ENCODE measurements at regions not wholly inside any gene's neighbourhood (a gene's known extent, or its start where the extent isn't known, plus 50 kb on each side); places are given as distances from the start of the nearest gene placed in this dataset.

- TF ChIP-seq ETV6 (conservative IDR thresholded peaks at IDR 0.05 in 1 of 2, IDR thresholded peaks at IDR 0.05 in 1 of 2; ENCODE audit: borderline replicate concordance in 1 of 2, low read depth in 1 of 2) (no peak), TCF12 (IDR thresholded peaks at IDR 0.05; ENCODE audit: low read depth, low read length) (no peak), NBN (IDR thresholded peaks at IDR 0.05) (no peak), EZH2 (IDR thresholded peaks at IDR 0.05; ENCODE audit: borderline replicate concordance, control insufficient read depth, low read depth, low read length) (no peak), E2F4 (IDR thresholded peaks at IDR 0.05; ENCODE audit: low read depth, low read length) (no peak), SMAD1 (IDR thresholded peaks at IDR 0.05; ENCODE audit: low read depth, partially characterized antibody) (no peak), NR2C1 (IDR thresholded peaks at IDR 0.05) (no peak), TAF1 (IDR thresholded peaks at IDR 0.05; ENCODE audit: borderline replicate concordance, low read depth, low read length) (no peak), CHD2 (IDR thresholded peaks at IDR 0.05; ENCODE audit: borderline replicate concordance, low read depth, low read length) (no peak), CHD4 (IDR thresholded peaks at IDR 0.05) (no peak), POLR2A (IDR thresholded peaks at IDR 0.05; ENCODE audit: low read depth, low read length) (no peak), EP300 (IDR thresholded peaks at IDR 0.05; ENCODE audit: borderline replicate concordance in 1 of 2, control insufficient read depth in 1 of 2, low read depth in 2 of 2, low read length in 2 of 2) (no peak), HDAC2 (IDR thresholded peaks at IDR 0.05) (no peak), CHD1 (IDR thresholded peaks at IDR 0.05; ENCODE audit: low read depth, low read length) (no peak)
- Histone ChIP-seq H3K36me3 (ENCODE audit: control insufficient read depth in 2 of 2, insufficient read depth in 2 of 2, low read length in 1 of 2) (no peaks in the 10 kb centered on the region), H3K27me3 (replicated peaks in 1 of 2; ENCODE audit: control insufficient read depth in 2 of 2, insufficient read depth in 2 of 2, low read length in 1 of 2) (no peaks in the 10 kb centered on the region), H3K4me3 (no peak overlapping the region), H3K4me2 (ENCODE audit: control insufficient read depth, insufficient read depth) (no peak overlapping the region), H3K27ac (ENCODE audit: control insufficient read depth, insufficient read depth) (no peak overlapping the region), H3K9me3 (replicated peaks; ENCODE audit: control insufficient read depth, insufficient read depth, low read length) (no peaks in the 10 kb centered on the region), H3K79me2 (ENCODE audit: control insufficient read depth, insufficient read depth, low read length) (no peaks in the 10 kb centered on the region), H2AFZ (ENCODE audit: control insufficient read depth, low read depth, low read length) (no peak overlapping the region), H3K9ac (ENCODE audit: control insufficient read depth, insufficient read depth, low read length) (no peak overlapping the region), H4K20me1 (ENCODE audit: control insufficient read depth, insufficient read depth) (no peaks in the 10 kb centered on the region), H3K4me1 (ENCODE audit: control insufficient read depth, insufficient read depth, low read length) (no peaks in the 10 kb centered on the region)
- intact Hi-C loops (cut with micrococcal nuclease; ENCODE audit: unreplicated experiment) (loop anchor here (1.0 to 5.0 kb wide), 4 partner anchors 360 to 909 kb away; no protein-coding TSS in a partner anchor), in situ Hi-C loops (cut with MboI) (loop anchor here (5.0 kb wide), 1 partner anchor 905 kb away; no protein-coding TSS in a partner anchor)
- no peak for ATAC-seq
- FAIRE-seq = no peak
- no peak for DNase-seq (ENCODE audit: low read depth, low spot score)
- 59% methylated on average over 2 of the region's 2 CpGs for WGBS (ENCODE audit: insufficient coverage, insufficient replicate concordance, low lambda C conversion rate, missing lambda C conversion rate)
- no TSS peak for BruUV-seq (replicated peaks)
- CTCF ChIA-PET = interaction anchor here (0.7 to 5.0 kb wide), 20 partner anchors 8 to 946 kb away, joined by 3 to 78 read pairs (median 5); no protein-coding TSS in a partner anchor
- RAD21 ChIA-PET (ENCODE audit: unreplicated experiment) = interaction anchor here (0.8 to 6.2 kb wide), 10 partner anchors 13 to 942 kb away, joined by 3 to 48 read pairs (median 6); no protein-coding TSS in a partner anchor
- POLR2A ChIA-PET = no interaction called here
- SMC1A ChIA-PET (ENCODE audit: uncharacterized antibody, unreplicated experiment) = interaction anchor here (0.5 to 4.2 kb wide), 7 partner anchors 18 to 1262 kb away, joined by 3 to 40 read pairs (median 3); no protein-coding TSS in a partner anchor
Observed at GRCh38 chr5:87781976-87782375, 369.2 kb upstream of the CCNH start.

Data from GM12878 (cell line).